GM19452 (cell line): ENCODE measurements at regions not wholly inside any gene's neighbourhood (a gene's known extent, or its start where the extent isn't known, plus 50 kb on each side); places are given as distances from the start of the nearest gene placed in this dataset.

ENCODE experiments used
- ATAC-seq: cut with Tn5 transposase; IDR thresholded peaks from one replicate; pipeline ENCODE4 v1.9.1; 2021; ENCODE audit not compliant: unreplicated experiment

DNA sequence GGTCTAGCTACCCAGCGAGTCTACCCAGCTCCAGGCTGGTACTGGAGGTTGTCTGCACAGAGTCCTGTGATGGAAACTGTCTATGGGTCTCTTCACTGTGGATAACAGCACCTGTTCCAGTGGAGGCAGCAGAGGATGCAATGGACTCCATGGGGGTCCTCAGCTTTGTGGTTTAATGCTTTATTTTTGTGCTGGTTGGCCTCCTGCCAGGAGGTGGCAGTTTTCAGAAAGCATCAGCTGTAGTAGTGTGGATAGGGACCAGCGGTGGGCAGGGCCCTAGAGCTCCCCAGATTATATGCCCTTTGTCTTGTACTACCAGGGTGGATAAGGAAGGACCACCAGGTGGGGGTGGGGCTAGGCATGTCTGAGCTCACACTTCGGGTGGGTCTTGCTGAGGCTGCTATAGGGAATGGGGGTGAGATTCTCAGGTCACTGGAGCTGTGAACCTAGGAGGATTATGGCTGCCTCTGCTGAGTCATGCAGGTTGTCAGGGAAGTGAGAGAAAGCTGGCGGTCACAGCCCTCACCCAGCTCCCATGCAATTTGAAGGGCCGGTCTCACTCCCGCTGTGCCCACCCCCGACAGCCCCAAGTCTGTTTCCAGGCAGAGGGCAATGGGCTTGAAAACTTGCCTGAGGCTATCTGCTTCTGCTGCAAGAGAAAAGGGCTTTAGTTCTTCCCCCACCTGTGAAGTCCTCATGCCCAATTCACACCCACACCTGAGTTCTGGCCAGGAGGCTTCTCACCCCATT is 397.1 kb downstream of the TLE1 start:
- ATAC-seq: no peak

DNA sequence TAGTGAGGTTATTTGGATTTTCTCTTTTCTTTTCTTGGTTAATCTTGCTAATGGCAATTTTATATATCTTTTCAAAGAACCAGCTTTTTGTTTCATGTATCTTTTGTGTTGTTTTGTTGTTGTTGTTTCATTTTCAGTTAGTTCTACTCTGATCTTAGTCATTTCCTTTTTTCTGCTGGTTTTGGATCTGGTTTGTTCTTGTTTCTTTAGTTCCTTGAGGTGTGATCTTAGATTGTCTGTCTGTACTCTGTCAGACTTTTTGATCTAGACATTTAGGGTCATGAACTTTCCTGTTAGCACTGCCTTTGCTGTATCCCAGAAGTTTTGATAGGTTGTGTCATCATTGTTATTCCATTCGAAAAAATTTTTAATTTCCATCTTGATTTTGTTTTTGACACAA is 399.7 kb downstream of the TLE1 start:
- ATAC-seq: no peak

- ATAC-seq: no peak
Measured at GRCh38 chr9:81268048-81268447, 421.3 kb downstream of the TLE1 start.

- ATAC-seq: no peak
Measured at GRCh38 chr9:81266674-81267073, 422.7 kb downstream of the TLE1 start.

DNA sequence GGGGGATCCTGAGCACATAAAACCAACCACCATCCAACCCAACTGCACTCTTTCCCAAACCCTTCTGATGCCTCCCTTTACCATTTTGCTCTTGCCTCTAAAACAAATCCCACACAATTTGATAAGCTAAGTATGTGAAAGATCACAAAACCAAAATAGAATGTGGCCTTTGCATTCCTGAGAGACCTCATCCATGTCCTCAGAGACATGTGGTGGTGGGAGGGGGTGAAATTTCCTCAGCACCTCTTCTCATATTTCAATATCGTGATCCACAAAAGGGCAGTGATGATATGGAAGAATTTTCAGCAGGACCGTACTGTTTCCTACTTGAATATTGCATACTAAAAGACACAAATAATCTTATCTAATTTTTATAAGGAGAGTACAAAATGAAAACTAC is 423.3 kb downstream of the TLE1 start:
- ATAC-seq: no peak

DNA sequence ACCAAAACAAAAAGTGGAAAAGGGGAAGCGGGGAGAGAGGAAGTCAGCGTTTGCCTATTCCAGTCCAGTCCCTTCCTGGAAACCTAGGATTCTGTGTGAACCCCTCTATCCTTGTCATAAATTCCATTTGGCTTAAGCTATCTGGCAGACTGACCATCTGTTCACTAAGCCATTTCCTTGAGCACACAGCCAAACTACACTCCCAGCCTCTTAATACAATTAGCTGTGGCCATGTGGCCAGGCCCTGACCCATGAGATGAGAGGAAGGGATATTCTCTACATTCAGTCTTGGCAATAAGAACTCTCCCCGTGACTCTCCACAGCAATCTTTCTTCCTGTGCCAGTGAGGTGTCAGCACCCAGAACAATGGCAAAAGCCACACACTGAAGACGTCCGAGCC is 424.8 kb downstream of the TLE1 start:
- no peak for ATAC-seq

GRCh38 chr9:81259896-81260295 is 429.5 kb downstream of the TLE1 start:
- ATAC-seq: no peak

GRCh38 chr9:81256368-81256767 is 433.0 kb downstream of the TLE1 start:
- ATAC-seq: no peak

- no peak for ATAC-seq
Measured at GRCh38 chr9:81250606-81251005, 438.7 kb downstream of the TLE1 start.

DNA sequence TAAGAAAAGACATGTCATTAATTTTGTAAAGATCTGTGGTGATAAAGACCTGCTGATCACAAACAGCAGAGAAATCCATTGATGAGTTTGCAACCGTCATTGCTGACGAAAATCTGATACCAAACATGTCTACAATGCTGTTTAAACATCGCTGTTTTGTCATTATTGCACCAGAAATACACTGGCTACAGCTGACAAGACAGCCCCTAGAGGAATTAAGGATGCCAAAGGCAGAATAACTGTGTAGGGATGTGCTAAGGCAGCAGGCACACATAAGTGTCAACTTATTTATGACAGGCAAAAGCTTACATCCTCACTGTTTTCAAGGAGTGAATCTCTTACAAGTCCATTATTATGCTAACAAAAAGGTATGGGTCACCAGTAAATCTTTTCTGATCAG is 439.3 kb downstream of the TLE1 start:
- ATAC-seq: no peak

DNA sequence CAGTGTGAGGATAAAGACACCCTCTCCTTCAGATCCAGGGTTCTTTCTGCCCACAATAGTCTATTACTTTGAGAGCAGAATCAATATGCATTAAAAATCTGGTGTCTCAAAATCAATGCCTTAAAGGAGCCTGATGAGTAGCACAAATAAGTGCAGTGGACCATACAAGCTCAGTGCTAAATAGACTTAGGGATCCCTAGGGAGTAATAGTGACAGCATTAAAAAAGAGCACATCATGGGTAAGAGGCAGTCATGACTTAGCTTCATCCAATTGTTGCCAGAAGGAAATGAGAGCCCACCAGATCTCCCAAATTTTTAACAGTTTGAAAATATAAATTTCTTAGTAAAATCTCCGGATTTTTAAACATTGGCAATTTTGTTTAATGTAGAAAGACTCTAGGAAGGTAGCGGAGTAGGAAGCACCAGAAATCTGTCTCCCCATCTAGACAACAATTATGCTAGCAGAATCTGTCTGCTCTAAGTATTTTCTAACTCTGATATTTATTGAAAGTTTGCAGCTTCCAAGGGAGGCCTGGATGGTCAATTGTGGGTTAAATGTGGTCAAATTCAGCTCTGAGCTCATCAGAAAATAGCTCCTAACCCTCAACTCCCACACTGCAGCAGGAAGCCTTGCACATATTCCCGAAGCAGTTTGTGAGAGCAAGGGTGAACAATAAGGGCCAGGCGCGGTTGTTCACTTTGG is 443.9 kb downstream of the TLE1 start:
- no peak for ATAC-seq

GRCh38 chr9:81244631-81245030 is 444.7 kb downstream of the TLE1 start:
- no peak for ATAC-seq

DNA sequence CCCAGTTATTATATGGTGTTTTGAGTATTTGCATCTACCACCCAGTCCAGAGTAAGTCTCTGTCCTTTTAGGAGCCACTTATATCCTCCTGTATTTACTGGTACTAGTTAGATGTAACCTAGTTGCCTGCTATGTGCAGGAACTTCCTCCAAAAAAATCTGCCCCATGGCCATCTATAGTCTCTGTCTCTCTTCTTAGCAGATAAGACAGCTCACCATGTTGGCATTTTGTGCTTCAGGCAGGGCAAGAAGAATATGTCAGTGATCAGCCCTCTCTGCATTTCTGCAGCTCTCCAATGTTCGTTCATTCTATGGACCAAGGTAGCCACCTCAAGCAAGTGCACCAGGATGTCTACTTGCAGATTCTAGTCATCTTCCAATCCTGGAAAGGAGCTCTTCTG is 446.5 kb downstream of the TLE1 start:
- no peak for ATAC-seq

DNA sequence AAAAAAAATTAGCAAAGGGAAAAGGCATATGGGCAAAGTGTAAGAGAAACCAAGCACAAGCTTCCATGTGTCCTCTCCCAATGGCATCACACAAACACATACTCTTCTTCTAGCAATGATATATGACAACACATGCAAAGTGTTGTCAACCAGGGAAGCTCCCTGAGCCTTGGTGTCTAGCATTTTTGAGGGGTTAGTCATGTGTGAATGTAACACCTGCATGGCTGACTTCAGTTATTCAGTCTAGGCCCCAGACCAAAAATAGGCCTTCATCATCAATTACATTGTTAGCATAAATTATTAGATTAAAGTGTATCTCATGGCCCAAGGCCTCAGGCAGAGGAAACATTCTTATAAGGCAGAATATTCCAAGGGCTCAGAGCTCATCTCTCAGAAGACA is 450.0 kb downstream of the TLE1 start:
- ATAC-seq: no peak

DNA sequence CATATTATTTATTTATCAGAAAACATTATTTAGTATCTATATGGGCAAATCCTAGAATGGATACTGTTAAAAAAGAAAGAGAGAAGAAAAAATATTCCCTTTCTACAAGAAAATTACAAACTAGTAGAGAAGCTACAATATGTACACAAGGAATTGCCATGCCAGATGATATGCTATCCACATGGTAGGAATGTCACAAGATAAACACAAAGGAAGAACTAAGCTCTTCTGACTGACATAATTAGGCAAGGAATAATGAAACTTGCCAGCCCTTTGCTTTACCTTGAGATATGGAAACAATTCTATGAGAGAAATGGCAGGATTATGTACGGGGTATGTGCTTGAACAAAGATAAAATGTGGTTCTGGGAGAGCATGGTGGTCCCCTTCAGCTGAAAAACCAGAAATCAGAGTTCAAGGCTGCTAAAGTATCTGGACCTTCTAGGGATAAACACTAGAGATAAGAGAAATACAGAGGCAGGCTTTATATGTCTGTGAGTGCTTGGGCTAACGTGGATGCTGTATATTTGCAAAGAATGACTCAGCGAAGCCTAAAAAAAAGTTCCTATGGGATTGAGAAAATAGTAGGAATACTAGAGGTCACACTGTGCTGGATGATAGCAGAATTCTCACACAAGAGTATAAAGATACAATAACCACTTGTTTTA is 451.6 kb downstream of the TLE1 start:
- ATAC-seq: no peak

DNA sequence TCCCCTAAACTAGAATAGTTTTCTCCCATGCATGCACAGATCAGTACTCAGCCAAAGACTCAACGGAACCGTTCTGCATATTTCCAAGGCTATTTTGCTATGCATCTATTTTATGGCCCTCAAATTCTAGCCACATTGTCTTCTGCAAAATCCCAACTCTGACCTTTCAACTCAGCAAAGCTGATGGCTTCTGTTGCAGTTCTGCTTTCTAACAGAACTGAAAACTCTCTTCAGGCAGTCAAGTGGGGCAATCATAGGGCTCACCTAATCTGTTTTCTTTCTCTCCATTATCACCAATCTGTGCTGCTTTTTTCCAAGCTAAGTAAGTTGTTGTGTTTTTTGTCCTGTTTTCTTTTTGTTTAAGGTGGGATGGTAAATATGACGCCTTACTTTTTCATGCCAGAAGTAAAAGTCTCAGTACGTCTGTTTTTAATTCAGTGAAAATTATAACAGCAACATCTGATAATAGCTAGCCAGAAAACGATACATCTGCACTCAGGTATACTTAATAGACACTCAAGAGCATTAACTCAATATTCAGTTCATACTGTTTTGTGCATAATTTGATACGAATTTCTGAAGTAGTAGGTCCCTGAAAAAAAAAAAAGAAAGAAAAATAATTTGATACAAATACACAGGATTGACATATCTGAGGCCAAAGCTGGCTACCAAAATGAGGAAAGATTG is 454.3 kb downstream of the TLE1 start:
- ATAC-seq: no peak

DNA sequence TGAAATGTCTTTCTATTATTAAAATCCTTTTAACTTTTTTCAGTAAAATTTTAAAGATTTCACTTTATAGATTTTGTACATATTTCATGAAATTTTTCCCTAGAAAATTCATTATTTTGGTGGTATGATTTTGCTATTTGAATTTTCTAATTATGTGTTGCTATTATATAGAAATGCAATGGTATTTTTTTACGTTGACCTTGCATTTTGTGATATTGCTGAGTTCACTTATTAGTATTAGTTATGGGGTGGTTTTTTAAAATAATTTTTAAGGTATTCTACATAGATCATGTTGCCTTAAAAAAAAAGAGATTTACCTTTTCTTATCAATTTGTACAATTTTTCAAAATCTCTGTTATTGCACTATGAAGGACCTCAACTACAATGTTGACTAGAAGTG is 458.3 kb downstream of the TLE1 start:
- ATAC-seq: no peak

DNA sequence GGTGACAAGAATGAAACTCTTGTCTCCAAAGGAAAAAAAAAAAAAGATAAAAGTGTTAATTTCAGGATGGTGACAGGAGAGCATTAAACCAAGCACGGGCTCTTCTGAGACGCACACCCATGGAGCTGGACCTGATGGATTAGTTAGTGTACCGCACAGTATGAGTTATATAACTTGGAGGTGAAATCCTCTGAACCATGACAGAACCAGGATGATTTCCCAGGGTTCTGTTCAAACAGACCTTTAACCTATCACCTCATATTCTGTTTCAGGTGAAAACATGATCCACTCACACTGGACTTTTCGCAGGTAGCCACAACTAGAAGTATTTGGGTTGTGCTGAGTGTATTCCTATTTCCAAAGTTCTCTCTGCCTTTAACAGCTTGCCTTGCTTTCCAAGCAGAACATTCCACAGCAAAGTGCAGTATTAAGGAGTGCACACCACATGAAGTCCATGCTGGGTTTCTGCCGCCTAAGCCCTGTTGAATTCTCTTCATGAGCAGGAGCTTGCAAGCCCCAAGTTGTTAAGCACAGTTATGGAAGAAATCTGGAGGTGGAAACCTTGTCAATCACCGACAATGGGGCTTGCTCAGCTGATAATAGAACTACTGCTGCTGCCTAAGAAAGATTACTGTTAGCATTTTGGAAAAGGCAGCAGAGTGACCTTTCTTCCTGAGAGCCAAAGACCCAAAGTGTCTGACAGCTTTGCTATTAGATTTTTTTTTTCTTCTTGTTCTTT is 461.7 kb downstream of the TLE1 start:
- no peak for ATAC-seq

GRCh38 chr9:81225596-81225995 is 463.8 kb downstream of the TLE1 start:
- ATAC-seq: no peak

DNA sequence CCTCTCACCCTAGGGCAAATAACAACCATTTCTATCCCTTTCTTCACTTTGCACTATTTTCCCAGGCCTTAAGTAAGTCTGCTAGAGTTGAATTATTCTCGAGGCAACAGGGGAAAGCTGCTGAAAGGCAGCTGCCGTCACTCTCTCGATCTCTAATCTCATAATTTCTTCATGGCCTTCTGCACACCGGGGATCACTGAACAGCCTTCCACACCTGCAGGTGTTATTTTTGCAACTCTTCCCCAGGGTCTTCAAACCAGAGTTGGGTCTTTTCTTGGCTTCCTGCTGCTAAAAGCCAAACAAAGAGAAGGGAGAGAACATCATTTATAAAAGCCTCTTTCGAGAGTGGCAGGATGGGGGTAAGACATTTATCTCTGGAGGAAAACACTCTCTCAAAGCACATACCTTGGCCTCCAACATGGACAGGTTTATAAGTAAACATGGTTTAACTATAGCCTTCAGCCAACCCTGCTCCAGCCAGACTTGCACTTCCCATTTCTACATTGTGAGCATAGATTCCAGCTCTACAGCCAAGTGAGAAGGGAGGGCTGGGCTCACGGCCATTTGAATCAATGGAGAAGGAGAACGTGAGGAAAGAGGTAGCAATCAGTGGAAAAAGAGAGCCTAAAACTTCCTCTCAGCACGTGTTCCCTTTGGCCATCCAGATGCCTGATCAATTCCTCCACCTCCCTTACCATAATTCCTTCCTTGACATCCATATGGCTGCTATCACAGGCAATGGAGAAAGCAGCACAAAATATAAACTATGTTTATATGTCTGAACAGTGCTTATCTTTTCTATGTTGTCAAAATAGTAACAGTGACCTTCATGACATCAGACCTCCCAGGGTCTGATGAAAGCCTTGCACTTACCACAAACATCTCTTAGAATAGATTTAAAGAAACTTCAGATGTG is 464.9 kb downstream of the TLE1 start:
- ATAC-seq: no peak
